NB4 (cell line): ENCODE measurements at regions not wholly inside any gene's neighbourhood (a gene's known extent, or its start where the extent isn't known, plus 50 kb on each side); places are given as distances from the start of the nearest gene placed in this dataset.

ENCODE experiments used
- CTCF ChIP-seq: IDR thresholded peaks from one replicate; pipeline ENCODE4 v1.5.1; 2012; ENCODE audit warnings: low read depth, low read length
- MAX ChIP-seq: IDR thresholded peaks from 2 replicates; pipeline ENCODE4 v1.6.1; 2011; ENCODE audit warnings: low read depth, low read length
- MYC ChIP-seq: IDR thresholded peaks from 2 replicates; pipeline ENCODE4 v1.6.1; 2011; ENCODE audit warnings: low read depth, low read length
- POLR2A ChIP-seq: IDR thresholded peaks from 2 replicates; pipeline ENCODE4 v1.6.1; 2011; ENCODE audit warnings: mild to moderate bottlenecking; ENCODE audit not compliant: insufficient read length; ENCODE audit errors: extremely low read depth

- TF ChIP-seq CTCF (no peak), POLR2A (no peak), MAX (no peak), MYC (no peak)
Measured at GRCh38 chr16:22664561-22664997, 149.4 kb upstream of the HS3ST2 start.
